Pancreas (tissue), 10 donors: ENCODE measurements at regions not wholly inside any gene's neighbourhood (a gene's known extent, or its start where the extent isn't known, plus 50 kb on each side); places are given as distances from the start of the nearest gene placed in this dataset.

ENCODE experiments used
- ATAC-seq, 4 donors: fragments of 200-7000 bp; cut with Tn5 transposase; one replicate each; pipeline versions ENCODE4 v1.8.0 to v1.9.1; 2020; ENCODE audit warnings: mild to moderate bottlenecking in 4 of 4, moderate library complexity in 4 of 4
- DNase-seq, 6 donors: peaks; one replicate each; pipeline ENCODE4 v3.0.0-alpha.2; 2020
- FAIRE-seq: peaks from 2 replicates; lab custom pipeline; 2012; peaks lifted over from hg19 to GRCh38; lab: Jason Lieb, UNC
- H3K27ac ChIP-seq, 4 donors: fragments of 200-600 bp; sonication (generic); 1 replicate in 3 of 4; 2 replicates in 1 of 4; pipeline versions ENCODE4 v1.5.0 to v1.8.0; 2020
- H3K27me3 ChIP-seq, 4 donors: fragments of 200-600 bp; one replicate each; pipeline ENCODE4 v1.8.0; 2021
- H3K36me3 ChIP-seq, 3 donors: fragments of 200-600 bp; sonication (generic) in 1 of 3; one replicate each; pipeline versions ENCODE4 v1.5.0 to v1.8.0; 2020 to 2021
- H3K4me1 ChIP-seq, 3 donors: fragments of 200-600 bp; one replicate each; pipeline ENCODE4 v1.8.0; 2021
- H3K4me3 ChIP-seq, 4 donors: fragments of 200-600 bp; sonication (generic) in 2 of 4; one replicate each; pipeline versions ENCODE4 v1.5.0 to v1.8.0; 2020 to 2021
- H3K9me3 ChIP-seq, 4 donors: fragments of 200-600 bp; one replicate each; pipeline ENCODE4 v1.8.0; 2021
- CTCF ChIP-seq, 4 donors: fragments of 200-600 bp; sonication (generic) in 3 of 4; IDR thresholded peaks; one replicate each; pipeline versions ENCODE4 v1.5.0 to v1.8.0; 2021; ENCODE audit warnings: antibody characterized with exemption in 4 of 4
- WGBS, 2 donors: extraction: QIAGEN DNeasy Blood & Tissue Kit; methylation state at CpG; one replicate each; pipeline ENCODE4 v1.1.7; 2013; 5-methylcytosine and 5-hydroxymethylcytosine counted together
- intact Hi-C, 3 donors: fragments of 100-400 bp; cut with DNase I; formaldehyde crosslinking; loops; one replicate each; pipeline versions ENCODE4 v1.11.1 to v1.14.2; 2022
- donor health status: healthy with polysubstance abuse.
- donor health status: DM: no; HTN: no; CAD: no; lungs with moderate emphysema.
- donor health status: DM: no; HTN: no; CAD: no.
- donor health status: control.
- donor health status: control.
- donor health status: Bipolar disorder and iron deficiency.
- donor health status: DM: yes; HTN: yes; CAD: no.
- donor health status: DM: no; HTN: no; CAD: no.
- donor health status: DM: no; HTN: no; CAD: no.
- donor health status: DM: yes; HTN: yes; CAD: no.

- FAIRE-seq (no peak), DNase-seq (peak in 2 of 6 donors; percentile 1 to 18), ATAC-seq (no peak)
- Histone ChIP-seq H3K27ac (no peak overlapping the region), H3K9me3 (no peaks in the 10 kb centered on the region), H3K36me3 (no peaks in the 10 kb centered on the region), H3K4me3 (no peak overlapping the region), H3K27me3 (no peaks in the 10 kb centered on the region), H3K4me1 (no peaks in the 10 kb centered on the region)
- 22 to 24% methylated on average over 7 of the region's 7 CpGs for WGBS, 2 donors
- intact Hi-C loops, result no loop called here
- no peak for TF ChIP-seq CTCF (IDR thresholded peaks at IDR 0.05)
These were observed 581.9 kb downstream of the ALG10 start for GRCh38 chr12:34604227-34604626.

GRCh38 chr12:34604631-34605509 is 582.6 kb downstream of the ALG10 start:
- 58 to 63% methylated on average over 37 of the region's 37 CpGs for WGBS, 2 donors
- H3K9me3 ChIP-seq, result no peaks in the 10 kb centered on the region
- no peak for TF ChIP-seq CTCF (IDR thresholded peaks at IDR 0.05)
- no peak overlapping the region for H3K4me3 ChIP-seq
- intact Hi-C loops, result no loop called here
- FAIRE-seq (no peak), ATAC-seq (no peak), DNase-seq (peak in 2 of 6 donors; percentile 8 to 41)
- H3K4me1 ChIP-seq, result no peaks in the 10 kb centered on the region
- no peaks in the 10 kb centered on the region for H3K36me3 ChIP-seq
- H3K27me3 ChIP-seq, result no peaks in the 10 kb centered on the region
- H3K27ac ChIP-seq, result no peak overlapping the region

GRCh38 chr12:34605510-34605887 is 583.2 kb downstream of the ALG10 start:
- Histone ChIP-seq H3K4me3 (no peak overlapping the region), H3K27me3 (no peaks in the 10 kb centered on the region), H3K36me3 (no peaks in the 10 kb centered on the region), H3K4me1 (no peaks in the 10 kb centered on the region), H3K9me3 (no peaks in the 10 kb centered on the region), H3K27ac (no peak overlapping the region)
- TF ChIP-seq CTCF (IDR thresholded peaks at IDR 0.05), result no peak
- no peak for FAIRE-seq
- intact Hi-C loops, result no loop called here
- DNase-seq, result peak in 1 of 6 donors; percentile 14
- 46 to 54% methylated on average over 15 of the region's 15 CpGs for WGBS, 2 donors
- no peak for ATAC-seq

GRCh38 chr12:34605955-34606748 is 583.9 kb downstream of the ALG10 start:
- peak in 2 of 6 donors; percentile 3 to 27 for DNase-seq

More at GRCh38 chr12:34605955-34606748, 583.9 kb downstream of the ALG10 start:
- Histone ChIP-seq H3K9me3 (no peaks in the 10 kb centered on the region), H3K27me3 (no peaks in the 10 kb centered on the region), H3K27ac (no peak overlapping the region), H3K36me3 (no peaks in the 10 kb centered on the region), H3K4me3 (no peak overlapping the region), H3K4me1 (no peaks in the 10 kb centered on the region)
- 51 to 53% methylated on average over 27 of the region's 27 CpGs for WGBS, 2 donors
- ATAC-seq (no peak), FAIRE-seq (no peak)
- no peak for TF ChIP-seq CTCF (IDR thresholded peaks at IDR 0.05)
- intact Hi-C loops, result no loop called here
